ENCODE measurements at regions not wholly inside any gene's neighbourhood (a gene's known extent, or its start where the extent isn't known, plus 50 kb on each side); places are given as distances from the start of the nearest gene placed in this dataset.

DNA sequence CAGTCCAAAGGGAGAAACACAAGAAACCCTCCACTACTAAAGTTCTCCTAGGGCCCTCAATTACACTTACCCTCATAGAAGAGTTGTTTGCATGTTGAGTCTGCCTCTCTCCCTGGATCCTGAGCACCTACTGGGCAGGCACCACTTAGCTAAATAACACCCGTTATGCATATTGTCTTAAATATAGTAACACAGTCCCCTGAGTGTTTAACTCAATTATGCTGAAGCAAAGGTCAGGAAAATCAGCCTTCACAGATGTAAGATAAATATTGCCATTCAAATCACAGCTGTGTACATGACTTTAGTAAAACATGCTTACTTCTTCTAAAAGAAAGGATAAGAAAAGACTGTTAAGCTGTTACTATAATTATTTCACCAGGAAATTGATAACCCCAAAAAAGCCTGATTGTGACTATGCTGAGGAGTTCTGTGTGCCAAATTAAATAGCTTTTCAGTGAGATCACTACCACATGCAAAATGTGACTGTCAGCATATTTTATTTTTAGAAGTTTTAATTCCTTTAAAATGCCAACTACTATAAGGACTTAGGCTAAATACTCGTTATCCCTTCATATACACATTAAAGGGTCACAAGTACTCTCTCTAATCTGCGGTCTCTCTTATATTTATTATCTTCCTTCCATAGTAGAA, 733.9 kb upstream of the PHF14 start:
- H3K4me1 ChIP-seq, result peaks cover 0 to 17% (median 8%) of the 10 kb centered on the region in 9 donors
- DNase-seq (peak in 1 of 2 donors; percentile 42), ATAC-seq (peak; percentile 82 to 97 (median 88))
- H3K36me3 ChIP-seq, result no peaks in the 10 kb centered on the region
- H3K27ac ChIP-seq, result peak overlapping the region; percentile 39 to 88 (median 66)
- 9 to 16% methylated on average over 3 of the region's 3 CpGs for WGBS, 2 donors
- no peaks in the 10 kb centered on the region for H3K27me3 ChIP-seq
- H3K9me3 ChIP-seq, result peaks cover 0 to 20% (median 0%) of the 10 kb centered on the region in 11 donors
- TF ChIP-seq, protein P1, sequence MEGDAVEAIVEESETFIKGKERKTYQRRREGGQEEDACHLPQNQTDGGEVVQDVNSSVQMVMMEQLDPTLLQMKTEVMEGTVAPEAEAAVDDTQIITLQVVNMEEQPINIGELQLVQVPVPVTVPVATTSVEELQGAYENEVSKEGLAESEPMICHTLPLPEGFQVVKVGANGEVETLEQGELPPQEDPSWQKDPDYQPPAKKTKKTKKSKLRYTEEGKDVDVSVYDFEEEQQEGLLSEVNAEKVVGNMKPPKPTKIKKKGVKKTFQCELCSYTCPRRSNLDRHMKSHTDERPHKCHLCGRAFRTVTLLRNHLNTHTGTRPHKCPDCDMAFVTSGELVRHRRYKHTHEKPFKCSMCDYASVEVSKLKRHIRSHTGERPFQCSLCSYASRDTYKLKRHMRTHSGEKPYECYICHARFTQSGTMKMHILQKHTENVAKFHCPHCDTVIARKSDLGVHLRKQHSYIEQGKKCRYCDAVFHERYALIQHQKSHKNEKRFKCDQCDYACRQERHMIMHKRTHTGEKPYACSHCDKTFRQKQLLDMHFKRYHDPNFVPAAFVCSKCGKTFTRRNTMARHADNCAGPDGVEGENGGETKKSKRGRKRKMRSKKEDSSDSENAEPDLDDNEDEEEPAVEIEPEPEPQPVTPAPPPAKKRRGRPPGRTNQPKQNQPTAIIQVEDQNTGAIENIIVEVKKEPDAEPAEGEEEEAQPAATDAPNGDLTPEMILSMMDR (IDR thresholded peaks at IDR 0.05), result no peak
- peak overlapping the region in 8 of 10 donors; percentile 15 to 54 (median 43) for H3K4me3 ChIP-seq
- intact Hi-C loops (cut with DNase I), result no loop called here

DNA sequence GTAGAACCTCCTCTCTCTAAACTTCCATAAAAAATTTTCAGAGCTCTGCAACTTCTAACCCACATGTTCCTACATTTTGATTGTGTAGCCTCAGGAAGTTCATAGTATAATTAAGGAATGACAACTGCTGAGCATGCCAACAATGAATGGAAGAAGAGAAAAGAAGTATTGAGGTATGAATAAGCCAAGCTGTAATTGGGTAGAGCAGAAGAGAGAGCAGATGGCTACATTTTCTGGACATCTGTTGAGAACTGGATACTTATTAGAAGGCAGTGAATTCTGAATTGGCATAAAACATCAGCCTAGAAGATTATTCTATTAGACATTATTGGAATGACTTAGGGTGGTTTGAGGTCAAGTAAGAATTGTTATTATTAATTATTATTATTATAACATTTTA, 728.3 kb upstream of the PHF14 start:
- intact Hi-C loops (cut with DNase I), result no loop called here
- Histone ChIP-seq H3K27ac (no peak overlapping the region), H3K36me3 (no peaks in the 10 kb centered on the region), H3K4me3 (no peak overlapping the region), H3K27me3 (no peaks in the 10 kb centered on the region), H3K9me3 (peaks cover 0 to 50% (median 12%) of the 10 kb centered on the region in 11 donors), H3K4me1 (peaks cover 0 to 4% (median 0%) of the 10 kb centered on the region in 9 donors)
- no peak for ATAC-seq
- no peak for DNase-seq
- TF ChIP-seq, protein P1 (IDR thresholded peaks at IDR 0.05), result no peak

DNA sequence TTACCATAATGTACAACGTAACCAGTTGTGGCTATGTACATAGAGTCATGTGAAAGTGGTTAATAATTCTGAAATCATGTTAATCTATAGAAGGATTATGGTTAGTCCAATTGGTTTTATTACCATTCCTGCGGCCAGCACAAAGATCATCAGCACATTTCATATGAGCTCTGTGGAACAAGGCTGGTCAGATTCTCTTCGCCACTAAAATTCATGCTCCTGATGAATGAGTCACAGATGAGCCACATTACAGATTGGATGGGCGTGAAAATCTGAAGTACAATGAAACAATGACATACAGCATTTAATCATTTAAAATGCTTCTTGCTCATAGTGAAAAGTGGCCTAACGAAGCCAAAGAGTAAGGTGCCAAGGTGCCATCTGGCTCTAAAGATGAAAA, 716.2 kb upstream of the PHF14 start:
- H3K4me3 ChIP-seq, result no peak overlapping the region
- intact Hi-C loops (cut with DNase I), result no loop called here
- no peak overlapping the region for H3K27ac ChIP-seq
- H3K36me3 ChIP-seq, result no peaks in the 10 kb centered on the region
- ATAC-seq (no peak), DNase-seq (no peak)
- no peaks in the 10 kb centered on the region for H3K4me1 ChIP-seq
- TF ChIP-seq, protein P1 (IDR thresholded peaks at IDR 0.05), result no peak
- H3K27me3 ChIP-seq, result no peaks in the 10 kb centered on the region
- 84 to 95% methylated on average over 5 of the region's 5 CpGs for WGBS, 2 donors
- H3K9me3 ChIP-seq, result peaks cover 0 to 4% (median 0%) of the 10 kb centered on the region in 11 donors

DNA sequence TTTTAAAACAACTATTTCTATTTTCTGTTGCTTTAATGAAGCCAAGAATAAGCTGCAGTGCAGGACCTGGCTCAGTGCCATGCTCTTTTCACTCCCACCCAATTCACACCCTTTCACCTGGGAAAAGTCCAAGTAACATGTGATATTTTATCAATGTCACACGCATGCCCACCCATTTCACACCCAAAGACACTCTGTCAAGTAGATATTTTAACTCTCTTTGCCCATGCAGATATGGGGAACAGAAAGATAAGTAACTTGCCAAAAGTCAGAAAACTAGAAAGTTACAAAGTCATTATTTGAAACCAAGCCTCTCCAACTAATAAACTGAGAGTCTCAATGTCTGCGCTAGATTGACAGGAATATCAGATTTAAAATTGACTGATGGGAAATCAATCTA, 706.7 kb upstream of the PHF14 start:
- Histone ChIP-seq H3K27me3 (no peaks in the 10 kb centered on the region), H3K4me3 (no peak overlapping the region), H3K36me3 (no peaks in the 10 kb centered on the region), H3K4me1 (peaks cover 0 to 11% (median 0%) of the 10 kb centered on the region in 9 donors), H3K27ac (no peak overlapping the region), H3K9me3 (peaks cover 0 to 3% (median 0%) of the 10 kb centered on the region in 11 donors)
- WGBS, 2 donors, result 50 to 55% methylated on average over 2 of the region's 2 CpGs
- intact Hi-C loops (cut with DNase I), result no loop called here
- ATAC-seq (no peak), DNase-seq (no peak)
- TF ChIP-seq, protein P1 (IDR thresholded peaks at IDR 0.05), result no peak

Data from heart right ventricle (tissue), 16 donors.